B cell (primary cell): ENCODE measurements at regions not wholly inside any gene's neighbourhood (a gene's known extent, or its start where the extent isn't known, plus 50 kb on each side); places are given as distances from the start of the nearest gene placed in this dataset.

Experiments
- EZH2 ChIP-seq: IDR thresholded peaks from 2 replicates; pipeline ENCODE4 v1.6.1; 2012; ENCODE audit warnings: borderline replicate concordance, low read depth, mild to moderate bottlenecking, moderate library complexity, low read length; ENCODE audit not compliant: insufficient read depth, poor library complexity, severe bottlenecking
- TF ChIP-seq, protein P1 (sequence below): fragments of 200-600 bp; IDR thresholded peaks from one replicate; pipeline ENCODE4 v1.8.0; 2022; ENCODE audit warnings: antibody characterized with exemption, mild to moderate bottlenecking

GRCh38 chr5:5887833-5888232 is 465.4 kb downstream of the ICE1 start:
- TF ChIP-seq, protein P1, sequence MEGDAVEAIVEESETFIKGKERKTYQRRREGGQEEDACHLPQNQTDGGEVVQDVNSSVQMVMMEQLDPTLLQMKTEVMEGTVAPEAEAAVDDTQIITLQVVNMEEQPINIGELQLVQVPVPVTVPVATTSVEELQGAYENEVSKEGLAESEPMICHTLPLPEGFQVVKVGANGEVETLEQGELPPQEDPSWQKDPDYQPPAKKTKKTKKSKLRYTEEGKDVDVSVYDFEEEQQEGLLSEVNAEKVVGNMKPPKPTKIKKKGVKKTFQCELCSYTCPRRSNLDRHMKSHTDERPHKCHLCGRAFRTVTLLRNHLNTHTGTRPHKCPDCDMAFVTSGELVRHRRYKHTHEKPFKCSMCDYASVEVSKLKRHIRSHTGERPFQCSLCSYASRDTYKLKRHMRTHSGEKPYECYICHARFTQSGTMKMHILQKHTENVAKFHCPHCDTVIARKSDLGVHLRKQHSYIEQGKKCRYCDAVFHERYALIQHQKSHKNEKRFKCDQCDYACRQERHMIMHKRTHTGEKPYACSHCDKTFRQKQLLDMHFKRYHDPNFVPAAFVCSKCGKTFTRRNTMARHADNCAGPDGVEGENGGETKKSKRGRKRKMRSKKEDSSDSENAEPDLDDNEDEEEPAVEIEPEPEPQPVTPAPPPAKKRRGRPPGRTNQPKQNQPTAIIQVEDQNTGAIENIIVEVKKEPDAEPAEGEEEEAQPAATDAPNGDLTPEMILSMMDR = no peak
- TF ChIP-seq EZH2 = no peak
